GM12801 (cell line): ENCODE measurements at regions not wholly inside any gene's neighbourhood (a gene's known extent, or its start where the extent isn't known, plus 50 kb on each side); places are given as distances from the start of the nearest gene placed in this dataset.

Experiments used
- TF ChIP-seq, protein P1 (sequence below): IDR thresholded peaks from one replicate; pipeline ENCODE4 v1.5.1; 2011; ENCODE audit warnings: control low read depth; ENCODE audit not compliant: insufficient read length; ENCODE audit errors: extremely low read depth

DNA sequence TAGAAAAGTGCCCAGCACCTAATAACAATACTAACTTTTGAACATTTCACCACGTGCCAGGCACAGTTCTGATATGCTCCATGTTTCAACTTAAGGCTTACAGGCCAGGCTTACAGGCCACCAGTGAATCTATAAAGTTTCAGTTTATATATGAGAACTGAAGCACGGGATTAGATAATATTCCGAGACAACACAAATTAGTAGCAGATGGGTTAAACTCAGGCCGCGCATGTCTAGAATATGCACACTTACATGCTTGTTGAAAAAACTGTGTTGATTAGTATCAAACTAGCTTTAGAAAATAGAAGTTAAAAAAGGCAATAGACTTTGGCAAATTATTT lies 587.9 kb downstream of the MTRR start:
- TF ChIP-seq, protein P1, sequence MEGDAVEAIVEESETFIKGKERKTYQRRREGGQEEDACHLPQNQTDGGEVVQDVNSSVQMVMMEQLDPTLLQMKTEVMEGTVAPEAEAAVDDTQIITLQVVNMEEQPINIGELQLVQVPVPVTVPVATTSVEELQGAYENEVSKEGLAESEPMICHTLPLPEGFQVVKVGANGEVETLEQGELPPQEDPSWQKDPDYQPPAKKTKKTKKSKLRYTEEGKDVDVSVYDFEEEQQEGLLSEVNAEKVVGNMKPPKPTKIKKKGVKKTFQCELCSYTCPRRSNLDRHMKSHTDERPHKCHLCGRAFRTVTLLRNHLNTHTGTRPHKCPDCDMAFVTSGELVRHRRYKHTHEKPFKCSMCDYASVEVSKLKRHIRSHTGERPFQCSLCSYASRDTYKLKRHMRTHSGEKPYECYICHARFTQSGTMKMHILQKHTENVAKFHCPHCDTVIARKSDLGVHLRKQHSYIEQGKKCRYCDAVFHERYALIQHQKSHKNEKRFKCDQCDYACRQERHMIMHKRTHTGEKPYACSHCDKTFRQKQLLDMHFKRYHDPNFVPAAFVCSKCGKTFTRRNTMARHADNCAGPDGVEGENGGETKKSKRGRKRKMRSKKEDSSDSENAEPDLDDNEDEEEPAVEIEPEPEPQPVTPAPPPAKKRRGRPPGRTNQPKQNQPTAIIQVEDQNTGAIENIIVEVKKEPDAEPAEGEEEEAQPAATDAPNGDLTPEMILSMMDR, result no peak

DNA sequence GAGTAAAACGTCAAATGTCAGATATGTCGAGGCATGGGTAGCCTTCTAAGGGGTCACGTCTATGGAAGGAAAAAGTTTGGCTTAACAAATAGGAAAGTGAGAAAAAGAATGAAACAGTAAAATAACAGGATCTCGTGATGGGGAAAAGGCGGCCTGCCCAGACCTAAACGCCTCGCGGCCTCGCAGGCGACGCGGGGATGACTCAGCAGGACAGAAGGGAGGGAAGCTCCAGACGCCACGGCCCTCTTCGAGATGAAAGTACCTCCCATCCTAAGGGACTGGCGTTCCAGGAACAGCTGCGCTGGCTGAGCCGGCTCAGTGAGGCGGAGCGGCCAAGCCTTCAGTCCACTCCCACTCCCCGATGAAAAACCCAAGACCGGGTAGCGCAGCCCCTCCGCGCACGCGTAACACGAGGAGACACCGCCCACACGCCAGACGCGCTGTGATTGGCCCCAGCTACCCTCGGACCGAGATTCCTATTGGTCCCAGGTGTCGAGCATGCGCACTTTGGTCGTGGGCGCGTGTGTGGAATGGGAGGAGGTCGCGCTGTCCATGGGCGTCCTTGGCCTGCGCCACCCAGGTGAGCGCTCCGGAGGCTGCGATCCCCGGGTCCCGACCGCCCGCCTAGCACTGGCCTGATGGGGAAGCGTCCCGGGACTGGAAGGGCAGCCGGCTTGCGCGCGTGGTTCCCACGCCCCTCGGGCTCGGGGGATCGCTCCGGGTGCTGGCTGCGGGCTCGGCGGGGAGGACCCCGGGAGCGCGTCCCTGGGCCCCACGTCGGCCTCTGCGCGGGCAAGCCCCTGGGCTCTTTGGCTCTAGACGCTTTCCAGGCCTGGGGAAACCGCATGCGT lies 588.5 kb downstream of the MTRR start:
- TF ChIP-seq, protein P1, result no peak

DNA sequence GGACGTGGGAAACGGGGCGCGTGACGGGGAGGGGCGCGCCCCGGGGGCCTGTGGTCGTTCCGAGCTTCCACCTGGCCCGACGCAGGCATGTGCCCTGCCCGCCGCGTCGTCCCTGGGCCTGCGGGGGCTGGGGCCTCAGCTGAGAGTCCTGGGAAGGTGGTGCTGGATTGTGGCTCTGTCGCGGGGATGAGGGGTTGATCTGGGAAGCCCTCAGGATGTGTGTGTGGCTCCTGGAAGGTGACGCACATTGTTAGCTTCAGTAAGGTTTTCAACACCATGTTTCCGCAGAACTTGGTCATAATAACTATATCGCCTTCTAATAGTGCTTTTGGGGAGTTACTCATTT lies 589.1 kb downstream of the MTRR start:
- TF ChIP-seq, protein P1, result no peak

DNA sequence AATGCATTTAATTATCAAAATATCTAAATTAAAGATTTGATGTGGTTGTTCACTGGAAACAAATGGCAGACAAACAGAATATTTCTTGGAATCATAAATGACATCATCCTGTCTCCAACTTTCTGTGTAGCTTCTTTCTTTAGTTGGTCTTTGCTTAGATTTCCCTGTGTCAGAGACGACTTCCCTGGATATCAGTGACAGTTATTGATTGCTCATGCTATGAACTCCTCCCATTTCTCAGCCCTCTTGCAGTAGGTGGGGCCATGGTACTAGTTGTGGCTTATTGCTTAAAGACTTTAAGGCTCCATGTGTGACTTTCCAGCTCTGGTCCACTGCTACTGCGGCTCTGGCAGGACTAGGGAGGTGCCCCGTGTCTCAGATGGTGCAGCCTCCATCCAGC lies 592.6 kb downstream of the MTRR start:
- TF ChIP-seq, protein P1, result no peak

DNA sequence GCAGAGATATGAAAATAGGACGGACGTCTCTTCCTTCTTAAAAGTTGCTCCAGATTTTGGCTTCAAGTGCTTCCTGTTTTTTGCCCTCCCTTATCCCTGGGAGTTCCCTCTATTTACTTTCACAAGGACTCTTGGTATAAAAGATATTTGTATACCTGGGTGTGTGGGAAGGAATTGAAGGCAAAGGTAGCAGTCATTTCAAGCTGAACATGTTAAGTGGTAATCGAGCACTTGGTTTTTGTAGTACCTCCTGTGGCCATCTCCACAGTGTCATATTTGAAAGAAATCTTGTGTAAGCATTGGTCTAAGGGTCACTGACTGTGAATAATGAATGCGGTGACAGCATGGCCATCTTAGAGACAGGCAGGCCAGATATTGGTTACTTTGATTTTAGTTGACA lies 593.6 kb downstream of the MTRR start:
- TF ChIP-seq, protein P1, result no peak

DNA sequence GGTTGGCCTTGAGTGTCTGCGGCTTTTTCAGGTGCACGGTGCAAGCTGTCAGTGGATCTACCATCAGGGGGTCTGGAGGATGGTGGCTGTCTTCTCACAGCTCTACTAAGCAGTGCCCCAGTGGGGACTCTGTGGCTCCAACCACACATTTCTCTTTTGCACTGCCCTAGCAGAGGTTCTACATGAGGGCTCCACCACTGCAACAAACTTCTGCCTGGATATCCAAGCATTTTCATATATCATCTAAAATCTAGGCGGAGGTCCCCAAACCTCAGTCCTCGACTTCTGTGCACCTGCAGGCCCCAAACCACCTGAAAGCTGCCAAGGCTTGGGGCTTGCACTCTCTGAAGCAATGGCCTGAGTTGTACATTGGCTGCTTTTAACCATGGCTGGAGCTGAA lies 601.5 kb downstream of the MTRR start:
- TF ChIP-seq, protein P1, result no peak

DNA sequence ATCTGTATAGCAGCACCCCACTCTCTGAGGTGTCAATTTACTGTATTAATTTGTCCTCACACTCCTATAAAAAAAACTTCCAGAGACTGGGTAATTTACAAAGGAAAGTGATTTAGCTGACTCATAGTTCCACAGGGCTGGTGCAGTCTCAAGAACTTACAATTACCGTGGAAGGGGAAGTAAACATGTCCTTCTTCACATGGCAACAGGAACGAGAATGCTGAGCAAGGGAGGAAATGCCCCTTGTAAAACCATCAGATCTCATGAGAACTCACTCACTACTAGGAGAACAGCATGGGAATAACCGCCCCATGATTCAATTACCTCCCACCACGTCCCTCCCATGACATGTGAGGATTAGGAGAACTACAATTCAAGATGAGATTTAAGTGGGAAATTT lies 602.6 kb downstream of the MTRR start:
- TF ChIP-seq, protein P1, result no peak
